H1 (cell line): ENCODE measurements at regions not wholly inside any gene's neighbourhood (a gene's known extent, or its start where the extent isn't known, plus 50 kb on each side); places are given as distances from the start of the nearest gene placed in this dataset.

Source experiments
- CTCF ChIA-PET: fragments of 300-600 bp; sonication (Branson Sonifier 250); formaldehyde crosslinking; loops from one replicate; lab custom pipeline; 2021; ENCODE audit not compliant: partially characterized antibody; lab: Charles Lee
- POLR2A ChIA-PET: fragments of 300-600 bp; sonication (Branson Sonifier 250); formaldehyde crosslinking; loops from one replicate; lab custom pipeline; 2021; ENCODE audit warnings: inconsistent platforms; ENCODE audit not compliant: partially characterized antibody; lab: Charles Lee
- DNase-seq, 2 experiments: peaks; one replicate each; pipeline versions ENCODE4 v3.0.0 to v3.0.0-alpha.2; 2010 to 2022; ENCODE audit warnings: low spot score in 2 of 2, low read depth in 1 of 2, mixed read lengths in 1 of 2
- FAIRE-seq: peaks from 2 replicates; lab custom pipeline; 2011; peaks lifted over from hg19 to GRCh38; lab: Jason Lieb, UNC
- H2AFZ ChIP-seq: 2 replicates; pipeline ENCODE4 v1.8.1; 2012; ENCODE audit warnings: low read length, inconsistent platforms
- H2AK5ac ChIP-seq: 2 replicates; pipeline ENCODE4 v1.6.1; 2013; ENCODE audit warnings: low read depth, low read length
- H2BK120ac ChIP-seq: replicated peaks from 2 replicates; pipeline ENCODE3; 2013; ENCODE audit warnings: low read depth, low read length, inconsistent platforms
- H2BK12ac ChIP-seq: 2 replicates; pipeline ENCODE4 v1.6.1; 2013; ENCODE audit warnings: low read depth, low read length
- H2BK15ac ChIP-seq: 2 replicates; pipeline ENCODE4 v1.6.1; 2013; ENCODE audit warnings: low read length
- H2BK20ac ChIP-seq: 2 replicates; pipeline ENCODE4 v1.6.1; 2013; ENCODE audit warnings: low read length
- H2BK5ac ChIP-seq: 2 replicates; pipeline ENCODE4 v1.6.1; 2013; ENCODE audit warnings: low read depth, low read length
- H3K14ac ChIP-seq: 2 replicates; pipeline ENCODE4 v1.6.1; 2013; ENCODE audit warnings: inconsistent platforms; ENCODE audit not compliant: insufficient read length
- H3K18ac ChIP-seq: 2 replicates; pipeline ENCODE4 v1.6.1; 2013; ENCODE audit warnings: low read length; ENCODE audit errors: extremely low read depth
- H3K23ac ChIP-seq: 2 replicates; pipeline ENCODE4 v1.6.1; 2013; ENCODE audit warnings: inconsistent platforms; ENCODE audit not compliant: insufficient read length
- H3K23me2 ChIP-seq: 2 replicates; pipeline ENCODE4 v1.6.1; 2013; ENCODE audit warnings: low read depth, low read length
- H3K27ac ChIP-seq: 2 replicates; pipeline ENCODE4 v1.6.1; 2011; ENCODE audit warnings: low read depth, low read length, inconsistent platforms
- H3K27me3 ChIP-seq, 4 experiments: replicated peaks in 1 of 4; 1 replicate in 1 of 4; 2 replicates in 3 of 4; pipeline versions ENCODE4 v1.6.1 to v1.8.1; 2011 to 2013; ENCODE audit warnings: low read length in 3 of 4, mild to moderate bottlenecking in 3 of 4, inconsistent platforms in 2 of 4, mixed read lengths in 2 of 4, moderate library complexity in 1 of 4; ENCODE audit not compliant: control insufficient read depth in 3 of 4, insufficient read depth in 3 of 4; ENCODE audit errors: extremely low read depth in 1 of 4
- H3K36me3 ChIP-seq, 4 experiments: 2 replicates each; pipeline versions ENCODE4 v1.6.1 to v1.8.1; 2011 to 2013; ENCODE audit warnings: mild to moderate bottlenecking in 4 of 4, low read length in 3 of 4, moderate library complexity in 2 of 4, control low read depth in 1 of 4, inconsistent platforms in 1 of 4; ENCODE audit not compliant: insufficient read depth in 4 of 4, control insufficient read depth in 2 of 4
- H3K4ac ChIP-seq: replicated peaks from 2 replicates; pipeline ENCODE3; 2013; ENCODE audit warnings: low read length, low read depth, mixed read lengths, inconsistent platforms; ENCODE audit not compliant: insufficient read length
- H3K4me1 ChIP-seq, 4 experiments: replicated peaks in 1 of 4; 1 replicate in 1 of 4; 2 replicates in 3 of 4; pipeline versions ENCODE4 v1.6.1 to v1.8.1; 2011 to 2013; ENCODE audit warnings: low read length in 3 of 4, inconsistent platforms in 2 of 4, mixed read lengths in 1 of 4; ENCODE audit not compliant: insufficient read depth in 4 of 4, control insufficient read depth in 3 of 4
- H3K4me2 ChIP-seq, 2 experiments: 2 replicates each; pipeline versions ENCODE4 v1.6.1 to v1.8.1; 2011 to 2013; ENCODE audit warnings: low read depth in 2 of 2, low read length in 2 of 2, control low read depth in 1 of 2, inconsistent platforms in 1 of 2, mild to moderate bottlenecking in 1 of 2; ENCODE audit not compliant: insufficient read depth in 1 of 2
- H3K4me3 ChIP-seq, 4 experiments: fragments of 200-600, 300-600 bp in 1 of 4; sonication (generic), shearing (Covaris generic), sonication (Bioruptor Twin) in 1 of 4; 2 replicates each; pipeline versions ENCODE4 v1.5.1 to v1.8.1; 2011 to 2016; ENCODE audit warnings: low read length in 4 of 4, low read depth in 3 of 4, control low read depth in 2 of 4, inconsistent platforms in 2 of 4, mild to moderate bottlenecking in 2 of 4, mixed read lengths in 1 of 4, moderate library complexity in 1 of 4; ENCODE audit not compliant: insufficient read depth in 2 of 4; ENCODE audit errors: extremely low read depth in 1 of 4
- H3K56ac ChIP-seq: replicated peaks from 2 replicates; pipeline ENCODE3; 2013; ENCODE audit warnings: low read depth, mild to moderate bottlenecking, mixed read lengths, low read length, inconsistent platforms; ENCODE audit not compliant: insufficient read length
- H3K79me1 ChIP-seq: 2 replicates; pipeline ENCODE4 v1.6.1; 2013; ENCODE audit warnings: low read depth, low read length, control low read depth
- H3K79me2 ChIP-seq, 2 experiments: 2 replicates each; pipeline versions ENCODE4 v1.6.1 to v1.8.1; 2012 to 2013; ENCODE audit warnings: low read length in 2 of 2, mild to moderate bottlenecking in 2 of 2, inconsistent platforms in 1 of 2; ENCODE audit not compliant: insufficient read depth in 2 of 2, control insufficient read depth in 1 of 2
- H3K9ac ChIP-seq, 4 experiments: replicated peaks in 1 of 4; 1 replicate in 1 of 4; 2 replicates in 3 of 4; pipeline versions ENCODE4 v1.6.1 to v1.8.1; 2011 to 2013; ENCODE audit warnings: low read depth in 3 of 4, low read length in 3 of 4, control low read depth in 2 of 4, mild to moderate bottlenecking in 2 of 4, moderate library complexity in 2 of 4, inconsistent platforms in 1 of 4; ENCODE audit errors: extremely low read depth in 1 of 4
- H3K9me3 ChIP-seq, 2 experiments: 2 replicates each; pipeline versions ENCODE4 v1.6.1 to v1.8.1; 2012 to 2013; ENCODE audit warnings: mild to moderate bottlenecking in 2 of 2, moderate library complexity in 2 of 2, control low read depth in 1 of 2, inconsistent platforms in 1 of 2, low read depth in 1 of 2, low read length in 1 of 2, mixed read lengths in 1 of 2; ENCODE audit not compliant: insufficient read depth in 2 of 2
- H4K20me1 ChIP-seq, 2 experiments: replicated peaks in 1 of 2; 2 replicates each; pipeline versions ENCODE3 to v1.8.1; 2011 to 2013; ENCODE audit warnings: inconsistent platforms in 2 of 2, low read length in 2 of 2, mild to moderate bottlenecking in 1 of 2; ENCODE audit not compliant: insufficient read depth in 2 of 2, control insufficient read depth in 1 of 2
- H4K5ac ChIP-seq: 2 replicates; pipeline ENCODE4 v1.6.1; 2013; ENCODE audit warnings: low read length, low read depth, mixed read lengths, inconsistent platforms; ENCODE audit not compliant: insufficient read length
- H4K8ac ChIP-seq: 2 replicates; pipeline ENCODE4 v1.8.0; 2013; ENCODE audit warnings: mild to moderate bottlenecking, moderate library complexity, low read length, inconsistent platforms; ENCODE audit not compliant: insufficient read depth; ENCODE audit errors: extremely low read depth
- H4K91ac ChIP-seq: replicated peaks from 2 replicates; pipeline ENCODE3; 2013; ENCODE audit warnings: low read length, mixed read lengths, inconsistent platforms; ENCODE audit not compliant: insufficient read length
- ASH2L ChIP-seq: fragments of 200-600, 300-600 bp; sonication (generic); IDR thresholded peaks from one replicate; pipeline ENCODE4 v1.7.1; 2017; ENCODE audit warnings: low read length
- BCL11A ChIP-seq, 2 experiments: IDR thresholded peaks; one replicate each; pipeline ENCODE4 v1.6.1; 2011; ENCODE audit warnings: low read depth in 2 of 2, low read length in 2 of 2, mild to moderate bottlenecking in 2 of 2
- CHD1 ChIP-seq: IDR thresholded peaks from 2 replicates; pipeline ENCODE4 v1.6.1; 2012; ENCODE audit warnings: low read depth, low read length, improper control_type of control experiment
- EP300 ChIP-seq, 2 experiments: IDR thresholded peaks; 1 replicate in 1 of 2; 2 replicates in 1 of 2; pipeline ENCODE4 v1.6.1; 2011 to 2012; ENCODE audit warnings: low read depth in 2 of 2, low read length in 2 of 2, mild to moderate bottlenecking in 2 of 2, borderline replicate concordance in 1 of 2, inconsistent platforms in 1 of 2, moderate library complexity in 1 of 2
- EZH2 ChIP-seq: fragments of 200-600 bp; sonication (generic); IDR thresholded peaks from 2 replicates; pipeline ENCODE4 v1.7.1; 2012; ENCODE audit warnings: low read depth, mild to moderate bottlenecking, moderate library complexity, low read length, inconsistent platforms; ENCODE audit not compliant: severe bottlenecking
- FOSL1 ChIP-seq: IDR thresholded peaks from 2 replicates; pipeline ENCODE4 v1.6.1; 2011; ENCODE audit warnings: mild to moderate bottlenecking, low read depth, low read length, moderate library complexity; ENCODE audit not compliant: insufficient read depth
- GABPA ChIP-seq: IDR thresholded peaks from 2 replicates; pipeline ENCODE4 v1.6.1; 2011; ENCODE audit warnings: mild to moderate bottlenecking, low read length, moderate library complexity, borderline replicate concordance; ENCODE audit not compliant: insufficient read depth
- JUN ChIP-seq: IDR thresholded peaks from 2 replicates; pipeline ENCODE4 v1.6.1; 2011; ENCODE audit warnings: low read depth, mild to moderate bottlenecking, improper control_type of control experiment, low read length
- POU5F1 ChIP-seq: IDR thresholded peaks from 2 replicates; pipeline ENCODE4 v1.6.1; 2011; ENCODE audit warnings: low read depth, mild to moderate bottlenecking, low read length, moderate library complexity
- SIN3A ChIP-seq, 2 experiments: IDR thresholded peaks in 1 of 2; conservative IDR thresholded peaks in 1 of 2; 2 replicates each; pipeline ENCODE4 v1.6.1; 2011 to 2012; ENCODE audit warnings: low read length in 2 of 2, improper control_type of control experiment in 1 of 2, low read depth in 1 of 2, mild to moderate bottlenecking in 1 of 2
- SP2 ChIP-seq: IDR thresholded peaks from 2 replicates; pipeline ENCODE4 v1.6.1; 2012; ENCODE audit warnings: mild to moderate bottlenecking, low read length, inconsistent platforms
- WGBS, 2 experiments: shearing (Covaris generic) in 1 of 2; methylation state at CpG; one replicate each; pipeline versions ENCODE4 v1.1.6 to v1.1.7; 2013 to 2015; ENCODE audit warnings: low lambda C conversion rate in 2 of 2, mixed read lengths in 2 of 2, inconsistent platforms in 1 of 2, low coverage in 1 of 2, missing lambda C conversion rate in 1 of 2; ENCODE audit not compliant: insufficient replicate concordance in 2 of 2, insufficient coverage in 1 of 2, insufficient read length in 1 of 2; ENCODE audit errors: extremely low coverage in 1 of 2, missing lambda C conversion rate in 1 of 2; 5-methylcytosine and 5-hydroxymethylcytosine counted together

DNA sequence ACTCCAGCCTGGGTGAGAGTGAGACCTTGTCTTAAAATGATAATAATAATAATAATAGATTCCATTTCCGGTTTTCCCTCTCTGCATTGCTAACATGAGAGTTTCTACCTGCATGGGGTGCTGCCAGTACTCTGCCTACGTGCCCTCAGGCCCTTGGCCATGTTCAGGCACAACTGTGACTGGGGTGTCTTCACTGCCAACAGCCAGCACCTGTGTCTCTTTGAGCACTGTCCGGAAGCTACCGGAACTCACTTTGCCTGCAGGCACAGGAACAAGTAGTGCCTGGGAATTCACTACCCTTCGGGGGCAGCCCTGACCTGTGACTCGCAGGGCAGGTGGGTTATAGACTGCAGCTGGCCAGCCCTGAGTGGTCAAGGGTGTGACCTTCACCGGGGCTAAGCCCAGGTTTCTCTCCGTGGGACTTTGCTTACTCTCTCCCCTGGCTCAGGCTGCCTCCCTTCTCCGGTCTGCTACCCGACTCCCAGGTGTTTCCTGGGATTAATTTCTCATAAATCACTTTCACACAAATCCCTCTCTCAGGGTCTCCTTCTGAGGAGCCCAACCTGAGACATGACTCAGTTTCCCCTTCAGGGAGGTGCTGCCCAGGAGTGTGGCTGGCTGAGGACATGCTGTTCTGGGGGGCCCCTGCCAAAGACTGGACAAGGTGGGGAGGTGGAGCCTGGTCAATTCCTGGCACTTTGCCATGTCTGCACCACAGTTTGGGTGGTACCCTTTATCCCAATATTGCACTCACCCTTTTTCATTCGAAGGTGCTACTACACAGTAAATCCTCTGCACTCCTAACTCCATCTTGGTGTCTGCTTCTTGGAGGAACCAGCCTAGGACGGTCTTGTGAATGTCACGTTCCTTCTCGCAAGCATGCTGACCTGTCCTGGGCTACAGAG lies 79.5 kb upstream of the RALGAPA2 start:
- Histone ChIP-seq H3K23me2 (no peaks in the 10 kb centered on the region), H3K4me3 (no peak overlapping the region), H3K9me3 (no peaks in the 10 kb centered on the region), H3K27ac (no peak overlapping the region), H2BK15ac (no peak overlapping the region), H2AK5ac (no peak overlapping the region), H3K79me2 (no peaks in the 10 kb centered on the region), H4K91ac (no peak overlapping the region), H3K9ac (no peak overlapping the region), H2BK5ac (no peak overlapping the region), H2BK20ac (no peak overlapping the region), H3K4ac (no peak overlapping the region), H3K56ac (no peak overlapping the region), H3K27me3 (no peaks in the 10 kb centered on the region; a peak in 1 of 7 replicates), H3K4me1 (no peaks in the 10 kb centered on the region), H3K36me3 (no peaks in the 10 kb centered on the region), H2BK120ac (no peak overlapping the region), H3K4me2 (no peak overlapping the region), H3K23ac (no peak overlapping the region), H4K5ac (no peak overlapping the region), H2BK12ac (no peak overlapping the region), H4K8ac (no peak overlapping the region), H4K20me1 (no peaks in the 10 kb centered on the region), H3K18ac (no peak overlapping the region), H3K79me1 (no peaks in the 10 kb centered on the region), H2AFZ (peak overlapping the region; percentile 32; the same call in 1 of the 2 replicates), H3K14ac (no peak overlapping the region)
- WGBS, 2 experiments: 94% methylated on average over 14 of the region's 14 CpGs; no CpG with 5 or more reads in 1 of the 2 experiments
- FAIRE-seq (no peak), DNase-seq (no peak)
- ChIA-PET CTCF (interaction anchor here (6.6 kb wide), 1 partner anchor 32 kb away, joined by 39 read pairs; no protein-coding TSS in a partner anchor), POLR2A (no interaction called here)
- TF ChIP-seq GABPA (no peak), EP300 (IDR thresholded peaks at IDR 0.05; ENCODE audit: borderline replicate concordance in 1 of 2, low read depth in 2 of 2, low read length in 2 of 2) (no peak), EZH2 (no peak), SP2 (no peak), CHD1 (no peak), JUN (no peak), ASH2L (no peak), POU5F1 (no peak), BCL11A (IDR thresholded peaks at IDR 0.05; ENCODE audit: low read depth in 2 of 2, low read length in 2 of 2) (no peak), SIN3A (conservative IDR thresholded peaks at IDR 0.05 in 1 of 2, IDR thresholded peaks at IDR 0.05 in 1 of 2; ENCODE audit: low read depth in 1 of 2, low read length in 2 of 2) (no peak), FOSL1 (no peak)
